ENCODE measurements at regions not wholly inside any gene's neighbourhood (a gene's known extent, or its start where the extent isn't known, plus 50 kb on each side); places are given as distances from the start of the nearest gene placed in this dataset.

DNA sequence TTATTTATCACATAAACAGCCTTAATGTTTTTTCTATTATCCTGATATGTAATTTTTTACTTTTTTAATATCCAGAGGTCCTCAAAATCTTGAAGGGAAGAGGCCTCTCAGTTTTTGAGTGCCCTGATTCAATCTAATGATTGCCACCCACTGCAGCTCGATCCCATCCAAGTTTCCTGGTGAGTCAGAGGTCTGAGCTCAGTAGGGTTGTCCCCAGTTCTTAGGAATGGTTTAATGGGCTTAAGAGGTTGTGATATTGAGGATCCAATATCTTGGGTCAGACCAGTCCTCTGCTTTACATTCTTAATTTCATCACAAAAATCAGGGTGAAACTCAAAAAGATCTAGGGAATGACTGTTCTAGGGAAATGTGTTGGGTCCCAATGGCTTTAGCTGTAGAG lies 238.5 kb downstream of the NSUN3 start:
- Histone ChIP-seq H3K27ac (no peak overlapping the region), H3K4me1 (peaks cover 13% of the 10 kb centered on the region), H3K36me3 (no peaks in the 10 kb centered on the region), H3K27me3 (no peaks in the 10 kb centered on the region), H3K4me3 (no peak overlapping the region), H3K9me3 (no peaks in the 10 kb centered on the region)
- DNase-seq (ENCODE audit: low spot score in 2 of 2): no peak
- 67% methylated on average over 1 of the region's 1 CpG for WGBS
- TF ChIP-seq POLR2A (IDR thresholded peaks at IDR 0.05) (no peak), POLR2AphosphoS5 (IDR thresholded peaks at IDR 0.05) (no peak), EP300 (IDR thresholded peaks at IDR 0.05) (no peak)
- TF ChIP-seq, protein P1, sequence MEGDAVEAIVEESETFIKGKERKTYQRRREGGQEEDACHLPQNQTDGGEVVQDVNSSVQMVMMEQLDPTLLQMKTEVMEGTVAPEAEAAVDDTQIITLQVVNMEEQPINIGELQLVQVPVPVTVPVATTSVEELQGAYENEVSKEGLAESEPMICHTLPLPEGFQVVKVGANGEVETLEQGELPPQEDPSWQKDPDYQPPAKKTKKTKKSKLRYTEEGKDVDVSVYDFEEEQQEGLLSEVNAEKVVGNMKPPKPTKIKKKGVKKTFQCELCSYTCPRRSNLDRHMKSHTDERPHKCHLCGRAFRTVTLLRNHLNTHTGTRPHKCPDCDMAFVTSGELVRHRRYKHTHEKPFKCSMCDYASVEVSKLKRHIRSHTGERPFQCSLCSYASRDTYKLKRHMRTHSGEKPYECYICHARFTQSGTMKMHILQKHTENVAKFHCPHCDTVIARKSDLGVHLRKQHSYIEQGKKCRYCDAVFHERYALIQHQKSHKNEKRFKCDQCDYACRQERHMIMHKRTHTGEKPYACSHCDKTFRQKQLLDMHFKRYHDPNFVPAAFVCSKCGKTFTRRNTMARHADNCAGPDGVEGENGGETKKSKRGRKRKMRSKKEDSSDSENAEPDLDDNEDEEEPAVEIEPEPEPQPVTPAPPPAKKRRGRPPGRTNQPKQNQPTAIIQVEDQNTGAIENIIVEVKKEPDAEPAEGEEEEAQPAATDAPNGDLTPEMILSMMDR (IDR thresholded peaks at IDR 0.05): no peak

DNA sequence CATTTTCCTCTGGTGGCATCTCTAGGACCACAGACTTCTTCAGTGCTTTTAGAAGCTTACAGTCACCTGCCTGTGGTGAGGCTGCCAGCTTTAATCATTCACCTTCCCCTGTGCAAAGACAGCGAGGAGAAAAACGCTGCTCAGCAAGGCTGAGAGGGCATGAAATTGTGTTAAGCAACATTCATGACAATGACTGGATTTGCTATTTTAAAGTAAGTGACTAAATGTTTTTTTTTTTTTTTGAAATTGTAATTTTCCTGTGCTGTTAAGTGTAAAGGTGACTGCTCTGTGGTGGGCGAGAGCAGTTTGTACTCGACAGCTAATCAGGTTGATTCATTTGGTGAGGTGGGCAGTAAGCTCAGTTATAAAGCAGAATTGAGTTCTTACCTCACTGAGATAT lies 240.4 kb downstream of the NSUN3 start:
- Histone ChIP-seq H3K36me3 (no peaks in the 10 kb centered on the region), H3K4me1 (peaks cover 13% of the 10 kb centered on the region), H3K27ac (no peak overlapping the region), H3K27me3 (no peaks in the 10 kb centered on the region), H3K9me3 (no peaks in the 10 kb centered on the region), H3K4me3 (no peak overlapping the region)
- TF ChIP-seq POLR2A (IDR thresholded peaks at IDR 0.05): no peak
- TF ChIP-seq EP300 (IDR thresholded peaks at IDR 0.05): no peak
- TF ChIP-seq, protein P1 (IDR thresholded peaks at IDR 0.05): no peak
- TF ChIP-seq POLR2AphosphoS5 (IDR thresholded peaks at IDR 0.05): no peak
- DNase-seq (ENCODE audit: low spot score in 2 of 2): no peak
- 78% methylated on average over 4 of the region's 4 CpGs for WGBS

DNA sequence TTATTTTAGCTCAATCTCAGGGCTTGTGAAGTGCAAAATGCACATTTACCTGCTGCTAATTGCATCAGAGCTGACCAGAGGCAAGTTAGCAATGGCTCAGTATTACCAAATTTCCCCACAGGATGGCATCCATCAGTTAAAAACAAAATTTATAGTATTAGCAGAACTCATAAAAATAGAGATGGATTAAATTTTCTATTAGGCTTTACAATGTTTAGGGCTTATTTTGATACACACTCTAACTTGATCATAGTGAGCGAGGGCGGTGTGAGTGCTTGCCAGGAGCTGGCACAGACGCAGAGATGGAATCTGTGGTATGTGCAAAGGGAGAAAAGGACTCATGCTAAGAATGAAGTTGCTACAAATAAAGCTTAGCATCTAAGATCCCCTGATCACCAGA lies 241.0 kb downstream of the NSUN3 start:
- WGBS: 18% methylated on average over 3 of the region's 3 CpGs
- Histone ChIP-seq H3K9me3 (no peaks in the 10 kb centered on the region), H3K27me3 (no peaks in the 10 kb centered on the region), H3K27ac (no peak overlapping the region), H3K36me3 (no peaks in the 10 kb centered on the region), H3K4me1 (peaks cover 13% of the 10 kb centered on the region), H3K4me3 (no peak overlapping the region)
- DNase-seq (ENCODE audit: low spot score in 2 of 2): no peak
- TF ChIP-seq POLR2A (IDR thresholded peaks at IDR 0.05) (no peak), POLR2AphosphoS5 (IDR thresholded peaks at IDR 0.05) (no peak)

DNA sequence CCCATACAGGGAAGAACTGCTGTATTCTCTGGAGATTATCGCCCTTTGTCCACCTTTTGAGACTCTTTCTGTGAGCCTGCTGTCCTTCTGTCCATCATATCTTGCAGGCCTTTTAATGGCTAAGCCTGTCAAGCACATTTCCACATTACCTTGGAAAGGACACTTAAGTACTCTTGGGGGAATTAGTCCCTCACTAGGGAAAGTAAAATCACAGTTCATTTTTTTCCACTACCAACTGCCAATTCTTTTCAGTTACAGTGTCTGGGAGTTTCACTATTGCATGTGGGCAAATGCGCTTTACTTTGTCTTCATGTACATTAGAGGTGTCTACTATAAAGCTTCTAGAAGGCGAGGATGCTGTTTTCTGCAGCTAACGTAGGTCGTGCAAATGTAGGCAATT lies 242.1 kb downstream of the NSUN3 start:
- TF ChIP-seq POLR2A (IDR thresholded peaks at IDR 0.05) (no peak), POLR2AphosphoS5 (IDR thresholded peaks at IDR 0.05) (no peak), EP300 (IDR thresholded peaks at IDR 0.05) (no peak)
- TF ChIP-seq, protein P1 (IDR thresholded peaks at IDR 0.05): no peak
- no peaks in the 10 kb centered on the region for H3K27me3 ChIP-seq
- no peak overlapping the region for H3K27ac ChIP-seq
- H3K9me3 ChIP-seq: no peaks in the 10 kb centered on the region
- H3K36me3 ChIP-seq: no peaks in the 10 kb centered on the region
- DNase-seq (ENCODE audit: low spot score in 2 of 2): no peak
- H3K4me3 ChIP-seq: no peak overlapping the region
- peaks cover 13% of the 10 kb centered on the region for H3K4me1 ChIP-seq
- 47% methylated on average over 5 of the region's 5 CpGs for WGBS

DNA sequence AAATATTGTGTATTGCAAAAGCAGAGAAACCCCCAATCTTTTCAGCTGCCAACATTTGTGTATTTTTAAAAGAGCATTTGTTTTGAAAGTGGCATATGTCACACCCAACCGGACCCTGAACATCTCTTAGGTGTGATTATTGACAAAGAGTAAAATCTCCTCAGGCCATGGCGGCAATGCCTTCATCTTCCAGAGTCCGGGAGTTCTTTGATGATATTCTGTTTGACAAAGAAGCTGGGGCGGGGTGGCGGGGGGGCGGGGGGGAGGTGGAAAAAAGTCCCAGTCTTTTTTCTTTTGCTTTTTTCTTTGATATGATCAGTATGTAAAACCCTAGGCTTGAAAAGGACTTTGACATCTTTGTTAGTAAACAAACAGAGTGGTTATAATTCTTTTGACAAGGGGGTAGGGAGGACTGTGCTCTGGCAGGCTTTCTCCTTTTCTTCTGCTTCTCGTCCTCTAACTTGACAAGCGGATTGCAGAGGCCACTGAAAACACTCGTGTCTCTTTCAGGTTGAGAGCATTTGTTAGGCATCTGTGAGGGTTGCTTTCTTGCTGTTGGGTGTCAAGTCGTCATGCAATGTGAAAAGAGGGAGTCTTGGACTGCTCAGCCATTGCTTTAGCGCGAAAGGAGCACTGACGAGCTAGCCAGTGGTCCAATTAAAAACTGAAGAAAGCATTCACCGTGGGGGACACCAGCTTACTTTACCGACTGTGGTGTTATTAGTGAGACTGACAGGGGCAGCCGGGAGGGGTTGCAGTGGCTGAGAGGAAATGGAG lies 243.2 kb downstream of the NSUN3 start:
- no peak for DNase-seq (ENCODE audit: low spot score in 2 of 2)
- Histone ChIP-seq H3K9me3 (no peaks in the 10 kb centered on the region), H3K4me3 (no peak overlapping the region), H3K27ac (no peak overlapping the region), H3K27me3 (no peaks in the 10 kb centered on the region), H3K4me1 (peaks cover 13% of the 10 kb centered on the region), H3K36me3 (no peaks in the 10 kb centered on the region)
- no peak for TF ChIP-seq POLR2AphosphoS5 (IDR thresholded peaks at IDR 0.05)
- TF ChIP-seq EP300 (IDR thresholded peaks at IDR 0.05): no peak
- TF ChIP-seq, protein P1 (IDR thresholded peaks at IDR 0.05): no peak
- TF ChIP-seq POLR2A (IDR thresholded peaks at IDR 0.05): no peak
- WGBS: 60% methylated on average over 16 of the region's 16 CpGs
